ENCODE measurements at regions not wholly inside any gene's neighbourhood (a gene's known extent, or its start where the extent isn't known, plus 50 kb on each side); places are given as distances from the start of the nearest gene placed in this dataset.

DNA sequence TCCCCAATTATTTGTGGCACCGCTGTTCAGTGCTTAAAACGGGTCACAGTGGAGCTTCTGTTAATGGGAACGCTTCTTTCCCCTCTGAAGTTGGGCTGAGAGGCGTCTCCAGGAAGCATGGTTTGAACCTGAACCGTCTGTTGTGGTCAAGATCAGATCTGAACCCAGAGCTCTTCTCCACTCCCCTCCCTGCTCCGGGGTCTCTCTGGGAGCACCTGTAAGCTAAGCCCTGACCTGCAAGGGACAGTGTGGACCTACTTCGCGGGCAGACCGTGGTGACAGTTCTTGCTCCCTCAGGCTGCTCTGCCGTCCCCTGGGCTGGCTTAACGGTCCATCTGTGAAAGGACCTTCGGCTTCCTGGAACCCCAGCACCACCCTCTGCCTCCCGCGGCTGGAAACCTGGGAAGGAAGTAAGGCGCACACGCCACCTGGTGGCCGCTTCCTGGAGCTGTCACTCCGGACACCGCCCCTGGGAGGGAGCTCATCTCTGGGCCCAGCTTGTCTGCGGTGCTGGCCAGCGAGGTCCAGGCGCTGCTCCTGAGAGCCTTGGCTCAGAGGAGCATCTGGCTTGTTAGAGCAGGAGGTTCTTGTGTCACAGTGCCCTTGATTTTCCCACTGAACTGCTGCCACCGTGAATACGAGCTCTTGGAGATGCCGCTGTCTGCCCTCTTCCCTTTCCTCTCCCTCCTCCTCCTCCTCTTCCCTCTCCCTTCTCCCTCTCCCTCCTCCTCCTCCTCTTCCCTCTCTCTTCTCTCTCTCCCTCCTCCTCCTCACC is 518.5 kb upstream of the EEF2KMT start (continued):
- peak; percentile 42; the same call in 1 of the 2 replicates for TF ChIP-seq SRY (CRISPR knock-in tag; IDR thresholded peaks at IDR 0.05)
- TF ChIP-seq YY1 (IDR thresholded peaks at IDR 0.05; ENCODE audit: insufficient read depth, insufficient replicate concordance, low read depth, low read length), result no peak
- 0 out of 2 replicates have a peak, but pooled peaks have one; percentile 69 for TF ChIP-seq PCBP1 (IDR thresholded peaks at IDR 0.05; ENCODE audit: borderline replicate concordance, low read depth, low read length)
- TF ChIP-seq ELF3 (CRISPR knock-in tag; IDR thresholded peaks at IDR 0.05), result peak; percentile 70; the same call in 1 of the 2 replicates
- TF ChIP-seq GABPB1 (CRISPR knock-in tag; IDR thresholded peaks at IDR 0.05), result peak; percentile 83
- 0 out of 2 replicates have a peak, but pooled peaks have one; percentile 47 for TF ChIP-seq CCDC6 (CRISPR knock-in tag; IDR thresholded peaks at IDR 0.05)
- peak; percentile 51 for TF ChIP-seq CBX1 (IDR thresholded peaks at IDR 0.05; ENCODE audit: low read depth)

DNA sequence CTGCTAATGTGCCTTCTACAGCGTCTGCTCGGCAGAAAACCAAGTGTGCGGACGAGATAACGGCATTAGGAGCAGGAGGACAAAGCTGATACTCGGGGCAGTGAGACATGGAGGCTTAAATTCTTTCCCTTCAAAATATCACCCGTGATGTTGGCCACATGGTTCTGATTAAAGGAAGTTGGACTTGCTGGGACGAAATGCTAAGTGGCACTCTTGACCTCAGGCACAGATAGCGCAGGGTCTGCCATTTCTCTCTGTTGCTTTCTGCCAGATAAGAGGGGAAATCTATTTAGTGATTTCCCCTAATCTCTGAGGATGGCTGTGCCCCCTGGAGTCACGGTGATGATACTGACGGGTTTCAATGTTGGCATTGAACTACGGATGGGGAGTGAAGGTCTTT is 509.6 kb upstream of the EEF2KMT start:
- in situ Hi-C loops (cut with HindIII; ENCODE audit: extremely low pct_ligation_motif_present, low pct_unique_long_range_greater_than_20kb) (loop anchor here (25.0 kb wide), 1 partner anchor 370 kb away; no protein-coding TSS in a partner anchor), intact Hi-C loops (cut with micrococcal nuclease; ENCODE audit: unreplicated experiment) (no loop called here)
- Histone ChIP-seq H3K9ac (ENCODE audit: insufficient read depth, low read depth, low read length) (no peak overlapping the region), H3K36me3 (replicated peaks in 1 of 2; ENCODE audit: control insufficient read depth in 1 of 2, insufficient read depth in 2 of 2, low read length in 2 of 2) (no peaks in the 10 kb centered on the region), H3K4me3 (replicated peaks in 1 of 3; ENCODE audit: insufficient read depth in 1 of 3, low read depth in 2 of 3, low read length in 3 of 3) (no peak overlapping the region), H2AFZ (ENCODE audit: low read length) (no peak overlapping the region), H3K9me3 (ENCODE audit: low read length) (no peaks in the 10 kb centered on the region), H3K27ac (ENCODE audit: extremely low read length, insufficient read depth, low read length) (no peak overlapping the region), H3K79me2 (ENCODE audit: insufficient read depth, low read length) (no peaks in the 10 kb centered on the region), H3K27me3 (ENCODE audit: control insufficient read depth in 1 of 2, insufficient read depth in 2 of 2, low read length in 2 of 2) (0 out of 5 replicates have a peak, but pooled peaks cover 0 to 1% of the 10 kb centered on the region in 2 experiments), H3K4me2 (ENCODE audit: low read depth, low read length) (no peak overlapping the region), H3K4me1 (ENCODE audit: insufficient read depth, low read length) (no peaks in the 10 kb centered on the region), H4K20me1 (ENCODE audit: insufficient read depth, low read length) (no peaks in the 10 kb centered on the region; the same call in 1 of the 2 replicates)
- FAIRE-seq (no peak), DNase-seq (ENCODE audit: low spot score) (no peak), ATAC-seq (no peak)
- CTCF ChIA-PET (ENCODE audit: low intra/inter-chr PET ratio, low total read pairs), result no interaction called here
- POLR2A ChIA-PET, result no interaction called here
- BruUV-seq (replicated peaks), result no TSS peak
- WGBS (ENCODE audit: low lambda C conversion rate), result 3% methylated on average over 10 of the region's 12 CpGs
- no peak for TF ChIP-seq BRD4 (CRISPR knock-in tag; IDR thresholded peaks at IDR 0.05)
- no peak for TF ChIP-seq ZNF839 (CRISPR knock-in tag; IDR thresholded peaks at IDR 0.05; ENCODE audit: borderline replicate concordance)
- TF ChIP-seq ZNF367 (CRISPR knock-in tag; IDR thresholded peaks at IDR 0.05; ENCODE audit: borderline replicate concordance), result no peak
- TF ChIP-seq AHR (CRISPR knock-in tag; IDR thresholded peaks at IDR 0.05), result no peak
- TF ChIP-seq RBAK (CRISPR knock-in tag; IDR thresholded peaks at IDR 0.05), result no peak
- no peak for TF ChIP-seq ZFP36L1 (CRISPR knock-in tag; IDR thresholded peaks at IDR 0.05)
- no peak for TF ChIP-seq JUNB (CRISPR knock-in tag; IDR thresholded peaks at IDR 0.05; ENCODE audit: borderline replicate concordance)
- TF ChIP-seq, protein P1, sequence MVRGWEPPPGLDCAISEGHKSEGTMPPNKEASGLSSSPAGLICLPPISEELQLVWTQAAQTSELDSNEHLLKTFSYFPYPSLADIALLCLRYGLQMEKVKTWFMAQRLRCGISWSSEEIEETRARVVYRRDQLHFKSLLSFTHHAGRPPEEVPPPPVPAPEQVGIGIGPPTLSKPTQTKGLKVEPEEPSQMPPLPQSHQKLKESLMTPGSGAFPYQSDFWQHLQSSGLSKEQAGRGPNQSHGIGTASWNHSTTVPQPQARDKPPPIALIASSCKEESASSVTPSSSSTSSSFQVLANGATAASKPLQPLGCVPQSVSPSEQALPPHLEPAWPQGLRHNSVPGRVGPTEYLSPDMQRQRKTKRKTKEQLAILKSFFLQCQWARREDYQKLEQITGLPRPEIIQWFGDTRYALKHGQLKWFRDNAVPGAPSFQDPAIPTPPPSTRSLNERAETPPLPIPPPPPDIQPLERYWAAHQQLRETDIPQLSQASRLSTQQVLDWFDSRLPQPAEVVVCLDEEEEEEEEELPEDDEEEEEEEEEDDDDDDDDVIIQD (CRISPR knock-in tag; IDR thresholded peaks at IDR 0.05; ENCODE audit: low read depth), result no peak
- TF ChIP-seq ZNF558 (CRISPR knock-in tag; IDR thresholded peaks at IDR 0.05; ENCODE audit: borderline replicate concordance), result no peak
- TF ChIP-seq, protein P2, sequence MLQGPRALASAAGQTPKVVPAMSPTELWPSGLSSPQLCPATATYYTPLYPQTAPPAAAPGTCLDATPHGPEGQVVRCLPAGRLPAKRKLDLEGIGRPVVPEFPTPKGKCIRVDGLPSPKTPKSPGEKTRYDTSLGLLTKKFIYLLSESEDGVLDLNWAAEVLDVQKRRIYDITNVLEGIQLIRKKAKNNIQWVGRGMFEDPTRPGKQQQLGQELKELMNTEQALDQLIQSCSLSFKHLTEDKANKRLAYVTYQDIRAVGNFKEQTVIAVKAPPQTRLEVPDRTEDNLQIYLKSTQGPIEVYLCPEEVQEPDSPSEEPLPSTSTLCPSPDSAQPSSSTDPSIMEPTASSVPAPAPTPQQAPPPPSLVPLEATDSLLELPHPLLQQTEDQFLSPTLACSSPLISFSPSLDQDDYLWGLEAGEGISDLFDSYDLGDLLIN (CRISPR knock-in tag; IDR thresholded peaks at IDR 0.05; ENCODE audit: borderline replicate concordance), result no peak
- TF ChIP-seq, protein P3, sequence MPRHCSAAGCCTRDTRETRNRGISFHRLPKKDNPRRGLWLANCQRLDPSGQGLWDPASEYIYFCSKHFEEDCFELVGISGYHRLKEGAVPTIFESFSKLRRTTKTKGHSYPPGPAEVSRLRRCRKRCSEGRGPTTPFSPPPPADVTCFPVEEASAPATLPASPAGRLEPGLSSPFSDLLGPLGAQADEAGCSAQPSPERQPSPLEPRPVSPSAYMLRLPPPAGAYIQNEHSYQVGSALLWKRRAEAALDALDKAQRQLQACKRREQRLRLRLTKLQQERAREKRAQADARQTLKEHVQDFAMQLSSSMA (CRISPR knock-in tag; IDR thresholded peaks at IDR 0.05), result no peak
- TF ChIP-seq U2AF1 (optimal IDR thresholded peaks at IDR 0.05; ENCODE audit: low read depth, low read length), result no peak
- TF ChIP-seq FOXC1 (CRISPR knock-in tag; IDR thresholded peaks at IDR 0.05; ENCODE audit: borderline replicate concordance), result no peak
- no peak for TF ChIP-seq CREB1 (IDR thresholded peaks at IDR 0.05)
- no peak for TF ChIP-seq CREB1 (CRISPR knock-in tag; IDR thresholded peaks at IDR 0.05)

Measured in HepG2 (cell line).